Choroid plexus epithelial cell (primary cell): ENCODE measurements at regions not wholly inside any gene's neighbourhood (a gene's known extent, or its start where the extent isn't known, plus 50 kb on each side); places are given as distances from the start of the nearest gene placed in this dataset.

Experiments used
- DNase-seq: peaks from one replicate; pipeline ENCODE4 v3.0.0-alpha.2; 2010; ENCODE audit warnings: low read depth
- H3K4me3 ChIP-seq: 2 replicates; pipeline ENCODE4 v1.5.1; 2011; ENCODE audit warnings: low read depth, mild to moderate bottlenecking, control low read depth, low read length, moderate library complexity
- CTCF ChIP-seq: conservative IDR thresholded peaks from 2 replicates; pipeline ENCODE4 v1.5.1; 2011; ENCODE audit warnings: low read depth, mild to moderate bottlenecking, control low read depth, inconsistent platforms, low read length, moderate library complexity

- TF ChIP-seq CTCF: no peak
Observed at GRCh38 chr9:129283705-129284606, 105.9 kb upstream of the IER5L start.

GRCh38 chr9:129283291-129283691, 105.2 kb upstream of the IER5L start:
- no peak overlapping the region for H3K4me3 ChIP-seq
- no peak for TF ChIP-seq CTCF
- no peak for DNase-seq

More at GRCh38 chr9:129283705-129284606, 105.9 kb upstream of the IER5L start:
- DNase-seq: no peak
- no peak overlapping the region for H3K4me3 ChIP-seq

GRCh38 chr9:129282731-129283211, 104.7 kb upstream of the IER5L start:
- TF ChIP-seq CTCF: no peak
- H3K4me3 ChIP-seq: no peak overlapping the region
- no peak for DNase-seq

DNA sequence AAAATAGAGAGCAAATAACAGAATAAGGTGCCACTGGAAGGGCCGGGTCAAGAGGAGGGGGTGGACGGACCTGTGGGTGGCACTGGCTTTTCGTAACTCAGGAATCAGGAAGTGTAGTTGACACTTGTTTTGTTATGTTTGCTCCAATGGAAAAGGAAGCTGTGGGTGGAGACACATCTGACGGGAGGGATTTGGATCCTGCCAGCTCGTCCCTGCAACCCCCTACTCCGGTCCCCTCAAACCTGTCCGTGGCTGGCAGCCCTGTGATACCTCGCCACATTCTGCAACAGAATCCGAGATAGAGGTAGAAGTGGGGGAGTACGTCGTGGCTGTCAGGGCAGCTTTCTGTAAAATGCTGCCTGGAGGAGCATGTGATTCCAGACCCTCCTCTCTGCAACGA, 104.2 kb upstream of the IER5L start:
- DNase-seq: no peak
- no peak for TF ChIP-seq CTCF
- H3K4me3 ChIP-seq: no peak overlapping the region

DNA sequence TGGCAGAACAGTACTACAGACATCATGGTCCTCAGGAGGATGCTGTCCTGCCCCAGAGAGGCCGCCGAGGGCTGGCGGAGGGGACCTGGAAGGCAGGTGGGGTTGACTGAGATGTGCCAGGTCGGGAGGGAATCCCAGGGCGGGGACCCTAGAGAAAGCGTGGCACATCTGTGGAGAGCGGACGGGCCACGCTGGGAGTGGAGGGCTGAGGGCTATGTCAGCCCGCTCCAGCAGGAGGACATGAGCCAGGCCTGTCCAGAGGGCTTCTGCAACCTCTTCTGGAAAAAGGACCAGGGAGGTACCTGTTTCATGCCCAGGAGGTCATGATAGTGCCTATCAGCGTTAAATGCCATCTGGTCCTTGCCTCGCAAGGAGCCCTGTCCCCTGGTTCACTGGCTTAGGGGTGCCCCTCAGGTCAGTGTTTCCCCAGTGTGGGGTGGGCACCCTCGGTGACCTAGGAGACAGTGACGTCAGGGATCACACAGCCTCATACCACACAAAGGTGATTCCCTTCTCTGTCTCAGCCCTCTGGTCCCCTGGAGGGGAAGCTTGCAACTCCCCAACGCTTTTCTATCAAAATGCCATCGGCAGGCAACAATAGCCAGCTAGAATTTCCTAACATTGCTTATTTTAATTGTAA, 103.6 kb upstream of the IER5L start:
- H3K4me3 ChIP-seq: no peak overlapping the region
- TF ChIP-seq CTCF: no peak
- no peak for DNase-seq

DNA sequence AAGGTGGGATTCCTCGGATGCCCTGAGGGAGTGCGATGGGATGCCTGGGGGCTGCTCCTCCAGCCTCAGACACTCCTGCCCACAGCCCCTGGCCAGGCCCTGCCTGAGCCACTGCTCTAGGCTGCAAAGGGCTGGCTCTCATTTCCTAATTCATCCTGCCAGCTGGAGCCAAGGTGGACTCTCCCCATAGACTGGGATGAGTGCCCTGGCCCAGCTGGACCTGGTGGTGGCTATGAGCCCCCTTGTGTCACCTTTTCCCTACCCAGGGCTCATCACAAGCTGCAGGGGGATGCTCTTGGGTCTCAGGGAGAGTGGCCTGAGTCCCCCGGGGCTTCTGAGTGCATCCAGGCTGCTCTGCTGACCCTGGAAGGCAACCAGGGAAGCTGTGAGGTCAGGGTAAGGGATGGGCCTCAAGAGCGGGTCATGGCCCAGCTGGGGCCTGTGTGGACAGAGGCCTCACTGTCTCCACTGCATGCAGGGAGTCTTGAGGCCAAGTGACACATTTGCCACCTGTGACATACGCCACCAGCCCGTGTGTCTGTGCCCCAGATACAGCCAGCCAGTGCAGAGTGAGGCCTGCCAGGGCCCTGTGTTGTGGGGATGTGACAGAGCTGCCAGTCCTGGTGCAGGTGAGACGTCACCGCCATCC, 102.7 kb upstream of the IER5L start:
- no peak overlapping the region for H3K4me3 ChIP-seq
- DNase-seq: no peak
- no peak for TF ChIP-seq CTCF
